Mesothelial cell of epicardium (in vitro differentiated cells): ENCODE measurements at regions not wholly inside any gene's neighbourhood (a gene's known extent, or its start where the extent isn't known, plus 50 kb on each side); places are given as distances from the start of the nearest gene placed in this dataset.

ENCODE experiments used
- DNase-seq, 2 experiments: peaks; one replicate each; pipeline ENCODE4 v3.0.0; 2021; ENCODE audit warnings: low spot score in 2 of 2; ENCODE audit not compliant: unreplicated experiment in 2 of 2
- H3K27ac Mint-ChIP-seq: 2 replicates; pipeline ENCODE4 v1.8.0; 2021; ENCODE audit warnings: mixed read lengths
- H3K27me3 Mint-ChIP-seq: 2 replicates; pipeline ENCODE4 v1.8.0; 2021; ENCODE audit warnings: low read depth, mixed read lengths
- H3K36me3 Mint-ChIP-seq: 2 replicates; pipeline ENCODE4 v1.8.0; 2021; ENCODE audit warnings: mixed read lengths
- H3K4me1 Mint-ChIP-seq: 2 replicates; pipeline ENCODE4 v1.8.0; 2021; ENCODE audit warnings: mixed read lengths
- H3K4me3 Mint-ChIP-seq: 2 replicates; pipeline ENCODE4 v1.8.0; 2021; ENCODE audit warnings: mild to moderate bottlenecking, moderate library complexity, mixed read lengths
- H3K9me3 Mint-ChIP-seq: 2 replicates; pipeline ENCODE4 v1.8.0; 2021; ENCODE audit warnings: mixed read lengths
- TF ChIP-seq, protein P1 (sequence below): fragments of 200-600 bp; sonication (generic); IDR thresholded peaks from one replicate; pipeline ENCODE4 v1.5.0; 2021; ENCODE audit warnings: antibody characterized with exemption; ENCODE audit not compliant: unreplicated experiment

DNA sequence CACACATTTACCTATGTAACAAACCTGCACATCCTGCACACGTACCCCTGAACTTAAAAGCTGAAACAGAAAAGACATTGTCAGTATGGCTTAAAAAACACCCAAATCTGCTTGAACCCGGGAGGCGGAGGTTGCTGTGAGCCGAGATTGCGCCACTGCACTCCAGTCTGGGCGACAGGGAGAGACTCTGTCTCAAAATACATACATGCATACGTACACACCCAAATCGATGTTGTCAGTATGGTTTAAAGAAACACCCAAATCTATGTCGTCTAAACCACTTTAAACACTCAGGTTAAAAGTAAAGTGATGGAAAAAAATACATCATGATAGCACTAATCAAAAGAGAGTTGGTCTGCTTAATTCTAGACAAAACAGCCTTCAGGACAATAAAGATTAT lies 257.5 kb downstream of the RPRM start:
- TF ChIP-seq, protein P1, sequence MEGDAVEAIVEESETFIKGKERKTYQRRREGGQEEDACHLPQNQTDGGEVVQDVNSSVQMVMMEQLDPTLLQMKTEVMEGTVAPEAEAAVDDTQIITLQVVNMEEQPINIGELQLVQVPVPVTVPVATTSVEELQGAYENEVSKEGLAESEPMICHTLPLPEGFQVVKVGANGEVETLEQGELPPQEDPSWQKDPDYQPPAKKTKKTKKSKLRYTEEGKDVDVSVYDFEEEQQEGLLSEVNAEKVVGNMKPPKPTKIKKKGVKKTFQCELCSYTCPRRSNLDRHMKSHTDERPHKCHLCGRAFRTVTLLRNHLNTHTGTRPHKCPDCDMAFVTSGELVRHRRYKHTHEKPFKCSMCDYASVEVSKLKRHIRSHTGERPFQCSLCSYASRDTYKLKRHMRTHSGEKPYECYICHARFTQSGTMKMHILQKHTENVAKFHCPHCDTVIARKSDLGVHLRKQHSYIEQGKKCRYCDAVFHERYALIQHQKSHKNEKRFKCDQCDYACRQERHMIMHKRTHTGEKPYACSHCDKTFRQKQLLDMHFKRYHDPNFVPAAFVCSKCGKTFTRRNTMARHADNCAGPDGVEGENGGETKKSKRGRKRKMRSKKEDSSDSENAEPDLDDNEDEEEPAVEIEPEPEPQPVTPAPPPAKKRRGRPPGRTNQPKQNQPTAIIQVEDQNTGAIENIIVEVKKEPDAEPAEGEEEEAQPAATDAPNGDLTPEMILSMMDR = no peak
- H3K27ac Mint-ChIP-seq = no peak overlapping the region
- no peak overlapping the region for H3K4me3 Mint-ChIP-seq
- no peaks in the 10 kb centered on the region for H3K4me1 Mint-ChIP-seq
- no peaks in the 10 kb centered on the region for H3K36me3 Mint-ChIP-seq
- H3K27me3 Mint-ChIP-seq = peaks cover 7% of the 10 kb centered on the region
- no peak for DNase-seq
- peaks cover 11% of the 10 kb centered on the region for H3K9me3 Mint-ChIP-seq

DNA sequence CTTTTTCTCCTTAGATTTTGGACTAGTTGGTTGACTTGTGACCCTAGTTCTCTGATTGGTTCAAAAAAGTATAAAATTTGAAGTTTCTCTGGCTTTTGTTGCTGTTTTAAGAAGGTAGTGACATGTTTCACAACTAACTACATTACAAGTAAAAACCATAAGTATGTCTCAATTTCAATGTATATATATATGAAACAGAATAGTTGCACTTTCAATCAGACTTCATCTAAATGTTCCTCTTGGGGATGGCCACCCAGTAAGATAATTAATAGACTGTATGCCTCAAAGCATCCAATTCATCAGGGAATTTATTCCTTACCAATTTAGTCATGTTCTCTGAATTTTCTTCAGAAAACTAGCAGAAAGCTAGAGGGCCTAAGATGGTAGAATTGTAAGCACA lies 259.7 kb downstream of the RPRM start:
- DNase-seq = no peak
- H3K9me3 Mint-ChIP-seq = peaks cover under 1% of the 10 kb centered on the region
- H3K36me3 Mint-ChIP-seq = no peaks in the 10 kb centered on the region
- H3K4me1 Mint-ChIP-seq = no peaks in the 10 kb centered on the region
- no peak overlapping the region for H3K4me3 Mint-ChIP-seq
- H3K27ac Mint-ChIP-seq = no peak overlapping the region
- TF ChIP-seq, protein P1 = no peak
- H3K27me3 Mint-ChIP-seq = peaks cover 7% of the 10 kb centered on the region

DNA sequence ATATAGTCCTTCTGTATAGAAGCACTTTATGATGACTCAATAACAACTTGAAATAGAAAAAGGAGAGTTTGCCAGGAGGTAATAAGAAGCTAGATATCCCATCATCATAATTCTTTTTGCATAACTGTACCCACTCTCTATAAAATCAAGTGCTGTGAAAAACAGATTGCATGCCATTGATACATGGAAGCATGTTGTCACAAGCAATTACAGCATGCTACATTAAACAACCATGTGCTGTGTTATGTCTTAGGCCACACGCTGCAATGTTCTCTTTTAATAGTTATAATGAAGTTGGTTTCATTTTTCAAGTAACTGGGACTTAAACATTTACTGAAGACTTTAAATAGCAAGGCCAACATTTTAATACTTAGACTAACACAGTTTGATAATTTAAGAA lies 264.2 kb downstream of the RPRM start:
- Mint-ChIP-seq H3K4me1 (no peaks in the 10 kb centered on the region), H3K4me3 (no peak overlapping the region), H3K9me3 (no peaks in the 10 kb centered on the region), H3K27me3 (peaks cover 7% of the 10 kb centered on the region), H3K27ac (no peak overlapping the region), H3K36me3 (no peaks in the 10 kb centered on the region)
- DNase-seq = no peak
- TF ChIP-seq, protein P1 = no peak

DNA sequence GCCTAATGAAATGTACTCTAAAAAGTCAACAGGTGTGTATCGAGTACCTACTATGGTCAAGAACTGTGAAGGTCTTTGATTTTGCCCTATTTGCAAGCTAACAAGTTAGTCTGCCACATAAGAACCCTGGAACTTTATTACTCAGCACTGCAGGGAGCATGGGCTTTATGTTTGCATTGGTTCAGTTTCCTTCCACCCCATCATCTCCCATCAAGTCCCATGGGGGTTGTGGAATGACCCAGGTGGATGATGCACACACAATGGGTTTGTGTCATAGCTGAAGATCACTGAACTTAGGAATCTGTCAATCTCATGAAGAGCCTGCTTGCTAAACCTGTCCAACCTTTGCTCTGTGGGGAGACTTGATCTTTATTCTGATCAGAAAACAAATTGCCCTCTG lies 265.5 kb downstream of the RPRM start:
- TF ChIP-seq, protein P1 = no peak
- Mint-ChIP-seq H3K4me3 (no peak overlapping the region), H3K9me3 (no peaks in the 10 kb centered on the region), H3K4me1 (no peaks in the 10 kb centered on the region), H3K27me3 (peaks cover 3% of the 10 kb centered on the region), H3K36me3 (no peaks in the 10 kb centered on the region), H3K27ac (no peak overlapping the region)
- DNase-seq = no peak

DNA sequence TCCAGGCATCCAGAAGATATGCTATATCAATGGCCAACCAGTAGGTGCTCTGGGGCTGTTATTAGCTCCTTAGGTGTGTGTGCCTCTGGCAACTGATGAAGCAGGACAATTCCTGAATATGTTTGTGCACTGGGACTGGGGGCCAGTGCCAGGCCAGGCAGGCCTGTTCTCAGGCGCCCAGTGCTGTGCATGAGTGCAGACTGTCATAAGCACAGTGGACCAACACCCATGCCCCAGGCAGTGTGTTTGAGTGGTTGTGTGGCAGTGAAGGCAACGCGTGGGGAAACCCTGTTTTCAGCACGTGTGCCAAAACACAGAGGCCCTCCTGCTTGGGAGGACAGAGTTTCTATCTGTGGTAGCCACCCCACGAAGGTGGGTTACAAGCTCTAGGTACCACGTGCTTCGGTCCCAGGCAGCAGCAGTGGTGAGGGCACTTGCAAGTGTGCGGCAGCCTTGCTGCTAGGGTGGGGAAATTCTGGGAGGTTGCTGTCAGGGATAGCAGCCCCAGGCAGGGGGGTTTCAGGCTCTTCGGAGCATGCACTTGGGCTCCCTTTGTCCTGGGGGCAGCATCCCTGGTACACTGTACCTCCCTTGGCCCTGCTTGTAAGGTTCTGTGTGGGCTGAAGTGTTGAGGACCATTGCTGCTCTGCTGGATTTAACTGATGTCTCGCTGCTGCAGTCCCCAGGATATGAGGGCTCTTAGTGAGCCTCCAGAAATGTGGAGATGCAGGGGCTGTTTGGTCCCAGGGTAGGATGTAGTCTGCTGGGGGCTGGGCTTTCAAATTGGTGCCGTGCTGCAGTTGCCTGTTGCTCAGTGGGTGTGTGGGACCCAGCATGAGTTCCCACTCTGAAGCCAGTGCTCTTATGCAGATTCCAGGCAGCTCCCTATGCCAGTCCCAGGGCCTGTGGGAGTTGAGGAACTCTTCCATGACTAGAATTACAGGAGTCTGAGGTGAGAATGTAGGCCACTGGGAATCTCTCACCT lies 280.9 kb downstream of the RPRM start:
- DNase-seq = no peak

More for the DNA sequence above, 280.9 kb downstream of the RPRM start:
- Mint-ChIP-seq H3K4me1 (no peaks in the 10 kb centered on the region), H3K4me3 (no peak overlapping the region), H3K27ac (no peak overlapping the region), H3K36me3 (no peaks in the 10 kb centered on the region), H3K27me3 (peaks cover 6% of the 10 kb centered on the region), H3K9me3 (peaks cover 4% of the 10 kb centered on the region)
- TF ChIP-seq, protein P1 = no peak
